OCI-M2 (cell line): ENCODE measurements at regions not wholly inside any gene's neighbourhood (a gene's known extent, or its start where the extent isn't known, plus 50 kb on each side); places are given as distances from the start of the nearest gene placed in this dataset.

ENCODE experiments used
- DNase-seq: peaks from one replicate; lab custom pipeline; 2025; ENCODE audit not compliant: unreplicated experiment; lab: John Stamatoyannopoulos, UW

DNA sequence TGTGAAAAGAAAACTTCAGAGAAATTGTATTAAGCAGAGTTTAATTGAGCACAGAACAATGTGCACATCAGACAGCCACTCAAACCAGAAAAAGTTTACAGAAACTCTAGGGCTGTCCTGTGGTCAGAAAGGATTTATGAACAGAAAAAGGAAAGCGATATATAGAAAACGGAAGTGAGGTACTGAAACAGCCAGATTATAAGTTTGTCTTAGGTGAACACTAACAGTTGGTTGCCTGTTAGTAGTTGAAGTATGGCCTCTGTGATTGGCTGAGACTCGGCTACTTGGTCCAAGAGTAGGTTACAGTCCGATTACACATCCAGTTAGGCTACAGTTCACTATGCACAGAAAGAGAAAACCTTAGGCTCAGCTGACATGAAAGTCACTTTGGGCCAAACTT is 1232.5 kb upstream of the RAG2 start:
- DNase-seq, result no peak

DNA sequence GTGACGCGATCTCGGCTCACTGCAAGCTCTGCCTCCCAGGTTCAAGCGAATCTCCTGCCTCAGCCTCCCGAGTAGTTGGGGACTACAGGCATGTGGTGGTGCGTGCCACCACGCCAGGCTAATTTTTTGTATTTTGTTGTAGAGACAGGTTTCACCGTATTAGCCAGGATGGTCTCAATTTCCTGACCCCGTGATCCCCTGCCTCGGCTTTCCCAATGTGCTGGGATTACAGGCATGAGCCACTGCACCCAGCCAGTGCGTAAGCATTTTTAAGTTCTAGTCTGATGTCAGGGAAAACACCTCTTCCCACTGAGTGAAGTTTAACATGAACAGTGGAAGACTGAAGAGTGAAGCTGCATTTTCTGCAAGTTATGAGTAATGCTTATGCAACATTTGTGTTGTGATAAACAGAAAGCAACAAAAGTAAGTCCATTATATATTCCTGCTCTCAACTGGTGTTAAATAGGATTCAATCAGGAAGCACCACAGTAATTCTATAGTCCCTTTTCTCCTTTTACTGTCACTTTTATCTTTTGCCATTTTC is 1219.8 kb upstream of the RAG2 start:
- no peak for DNase-seq

DNA sequence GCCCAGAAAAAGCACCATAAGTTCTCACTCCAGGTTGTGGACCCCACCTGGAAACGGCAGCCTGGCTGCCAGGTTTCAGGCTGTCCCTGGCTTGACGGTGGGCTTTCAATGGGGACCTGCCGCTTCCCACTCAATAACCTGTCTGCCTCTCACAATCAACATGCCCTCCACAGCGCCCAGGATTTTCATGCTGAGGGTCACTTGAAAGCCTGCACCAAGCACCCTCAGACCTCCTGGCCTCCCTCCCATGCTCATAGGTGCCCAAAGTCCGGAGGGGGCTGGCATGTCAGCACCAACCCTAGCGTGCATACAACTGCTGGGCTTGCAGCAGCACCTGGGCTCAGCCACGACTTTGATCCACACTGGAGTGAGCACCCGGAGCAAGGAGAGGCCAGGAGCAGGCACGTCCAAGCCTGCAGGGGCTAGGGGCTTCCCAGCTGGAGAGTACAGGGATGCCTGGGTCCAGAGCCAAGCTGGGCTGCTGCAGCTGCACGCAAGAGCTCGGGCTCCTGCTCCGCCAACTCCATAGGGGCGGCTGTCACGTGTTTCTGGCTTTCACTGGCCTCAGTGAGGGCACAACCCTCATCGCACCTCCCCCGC is 1214.3 kb upstream of the RAG2 start:
- no peak for DNase-seq

DNA sequence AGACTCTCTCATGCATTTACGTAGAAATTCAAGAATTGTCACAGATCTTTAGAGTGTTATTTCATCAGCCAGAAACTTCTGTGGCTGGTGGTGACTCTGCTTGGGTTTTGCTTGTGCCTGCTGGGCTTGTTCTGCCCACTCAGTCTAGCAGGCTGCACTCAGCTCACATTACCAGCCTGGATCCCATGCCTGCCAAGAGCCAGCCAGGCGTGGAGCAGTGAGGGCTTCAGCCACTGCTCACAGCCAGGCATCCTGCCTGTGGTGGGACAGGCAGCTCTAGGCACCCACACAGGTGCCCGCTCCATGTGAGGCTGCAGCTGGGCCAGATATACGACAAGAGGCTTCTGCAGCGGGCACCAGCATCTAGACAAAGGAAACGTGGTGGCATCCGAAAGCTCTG is 1213.3 kb upstream of the RAG2 start:
- no peak for DNase-seq

DNA sequence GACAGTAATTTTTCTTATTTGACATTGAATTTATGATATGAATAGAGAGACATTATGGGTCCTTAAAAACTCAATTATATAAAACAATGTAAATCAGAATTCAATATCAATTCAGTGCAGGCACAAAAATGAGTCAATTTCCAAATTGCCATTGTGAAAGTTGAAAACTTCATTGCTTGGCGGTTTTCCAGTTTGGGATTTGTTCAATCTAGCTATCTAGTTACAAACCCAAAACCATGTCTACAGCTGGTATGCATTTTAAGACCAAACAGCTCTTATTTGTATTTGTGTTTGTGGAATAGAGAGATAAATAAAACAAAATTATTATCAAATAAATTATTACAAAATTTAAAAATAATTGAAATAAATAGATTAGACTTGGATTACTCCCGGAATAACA is 1206.6 kb upstream of the RAG2 start:
- DNase-seq, result no peak

DNA sequence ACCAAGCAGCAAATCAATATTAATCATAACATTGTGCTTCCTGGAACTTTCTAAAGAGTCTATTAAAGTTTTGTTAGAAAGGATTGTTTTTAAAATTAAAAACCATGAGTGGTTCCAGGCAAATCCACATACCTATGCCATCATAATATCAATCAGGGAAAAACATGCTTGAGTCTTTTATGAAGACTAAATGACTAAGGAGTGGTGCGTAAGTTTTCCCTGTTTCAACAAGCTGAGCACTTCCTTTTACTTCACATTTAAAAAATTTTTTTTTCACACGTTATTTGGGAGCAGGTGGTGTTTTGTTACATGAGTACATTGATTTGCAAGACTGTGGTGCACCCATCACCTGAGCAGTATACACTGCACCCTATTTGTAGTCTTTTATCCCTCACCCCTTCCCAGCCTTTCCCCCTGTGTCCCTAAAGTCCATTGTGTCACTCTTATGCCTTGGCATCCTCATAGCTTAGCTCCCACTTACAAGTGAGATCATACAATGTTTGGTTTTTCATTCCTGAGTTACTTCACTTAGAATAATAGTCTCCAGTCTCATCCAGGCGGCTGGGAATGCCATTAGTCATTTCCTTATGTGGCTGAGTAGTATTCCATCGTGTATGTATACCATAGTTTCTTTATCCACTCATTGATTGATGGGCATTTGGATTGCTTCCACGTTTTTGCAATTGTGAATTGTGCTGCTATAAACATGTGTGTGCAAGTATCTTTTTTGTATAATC is 1190.3 kb upstream of the RAG2 start:
- DNase-seq, result no peak

DNA sequence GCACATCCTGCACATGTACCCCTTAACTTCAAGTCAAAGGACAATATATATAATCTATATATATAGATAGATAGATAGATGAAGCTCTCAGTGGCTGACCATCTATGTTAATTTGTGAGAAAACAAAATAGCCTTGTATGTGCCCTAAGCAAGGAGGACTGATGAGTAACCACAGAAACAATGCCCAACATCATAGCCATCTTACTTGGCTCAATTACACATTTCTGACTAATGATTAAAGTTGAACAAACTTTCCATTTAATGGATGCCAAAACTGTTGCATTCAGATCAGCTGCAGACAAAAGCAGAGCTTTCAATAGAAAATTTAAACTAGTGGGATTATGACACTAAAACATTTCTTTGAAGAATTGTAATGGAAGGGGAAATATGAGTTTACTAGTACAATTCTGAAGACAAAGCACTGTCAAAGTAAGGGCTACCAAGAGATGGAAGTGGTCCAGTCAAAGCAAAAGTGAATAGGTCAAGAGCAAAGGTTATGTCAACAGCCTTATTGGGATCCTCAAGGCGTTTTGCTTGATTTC is 1188.2 kb upstream of the RAG2 start:
- DNase-seq, result no peak

DNA sequence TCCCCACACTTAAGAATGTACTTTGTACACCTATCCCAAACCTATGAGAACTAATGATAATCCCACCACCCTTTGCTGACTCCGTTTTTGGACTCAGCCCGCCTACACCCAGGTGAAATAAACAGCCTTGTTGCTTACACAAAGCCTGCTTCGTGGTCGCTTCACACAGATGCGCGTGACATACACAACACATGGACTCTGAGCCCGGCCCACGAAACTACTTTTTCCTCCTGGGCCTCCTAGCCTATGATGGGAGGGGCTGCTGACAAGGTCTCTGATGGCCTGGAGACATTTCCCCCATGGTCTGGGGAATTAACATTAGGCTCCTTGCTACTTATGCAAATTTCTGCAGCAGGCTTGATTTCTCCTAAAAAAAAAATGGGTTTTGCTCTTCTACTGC is 1176.4 kb upstream of the RAG2 start:
- no peak for DNase-seq

DNA sequence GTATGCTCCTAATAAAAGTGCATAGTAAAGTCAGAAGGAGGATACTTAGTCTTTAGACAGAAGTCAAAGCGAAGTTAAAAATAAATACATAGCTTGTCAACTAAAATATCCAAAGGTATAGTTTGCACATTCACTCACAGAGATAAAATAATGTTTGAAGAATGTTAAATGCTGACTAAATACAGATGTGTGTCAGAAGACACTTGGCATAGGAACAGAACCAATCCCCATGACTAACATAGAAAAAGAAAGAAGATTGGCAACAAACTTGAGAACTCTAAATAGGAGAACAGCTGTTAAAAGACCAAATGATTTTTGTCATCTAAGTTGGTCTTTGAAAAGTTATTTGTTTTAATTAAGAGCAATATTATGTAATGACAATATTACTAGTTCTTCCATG is 1172.1 kb upstream of the RAG2 start:
- DNase-seq, result no peak

DNA sequence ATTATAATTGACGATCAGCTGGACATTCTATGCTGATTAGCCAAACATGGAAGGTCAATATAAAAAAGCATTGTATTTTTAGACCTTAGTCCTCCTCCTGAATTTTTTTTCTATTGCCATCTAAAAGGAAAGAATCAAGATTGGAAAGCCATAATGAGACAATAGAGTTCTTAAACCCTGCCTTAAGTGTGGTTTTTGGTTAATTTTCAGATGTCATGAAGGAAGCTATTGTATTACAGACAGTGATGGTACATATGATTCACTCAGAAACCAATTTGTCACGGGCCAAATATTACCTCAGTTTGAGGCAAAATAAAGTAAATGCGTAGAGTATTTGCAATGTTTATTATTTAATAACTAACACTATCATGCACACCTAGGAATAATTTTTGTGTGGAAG is 1164.0 kb upstream of the RAG2 start:
- DNase-seq, result no peak

DNA sequence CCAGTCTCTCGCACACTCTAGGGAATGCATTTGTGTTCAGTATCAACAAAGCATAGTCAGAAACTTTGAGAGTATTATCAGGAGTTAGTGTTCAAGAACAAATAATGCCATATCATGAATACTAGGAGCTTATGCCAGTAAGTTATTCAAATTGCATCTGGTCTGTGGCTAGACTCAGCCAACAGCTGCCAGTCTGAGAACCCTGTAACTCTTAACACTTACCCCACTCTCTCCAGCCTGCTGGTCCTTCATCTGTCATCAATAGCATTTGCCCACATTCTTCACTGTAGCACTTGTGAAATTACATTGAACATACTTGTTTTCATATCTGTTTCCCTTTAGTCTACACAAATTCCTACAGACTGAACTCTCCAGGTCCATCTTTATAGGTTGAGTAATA is 1157.5 kb upstream of the RAG2 start:
- no peak for DNase-seq

DNA sequence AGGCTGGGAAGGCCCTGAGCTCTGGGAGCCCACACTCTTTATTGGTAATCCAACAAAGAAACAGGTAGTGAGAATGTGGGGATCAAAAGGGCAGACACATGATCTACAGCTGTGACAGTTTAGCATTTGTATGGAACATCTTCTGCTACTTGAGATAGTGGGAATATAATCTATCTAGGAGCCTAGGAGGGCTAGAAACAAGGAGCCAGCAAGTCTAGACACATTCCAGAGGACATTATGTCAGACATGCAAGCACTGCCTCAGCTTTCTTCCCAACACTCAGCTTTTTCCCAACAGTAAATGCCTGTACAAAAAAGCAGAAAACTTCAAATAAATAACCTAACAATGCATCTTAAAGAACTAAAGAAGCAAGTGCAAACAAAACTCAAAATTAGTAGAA is 1150.6 kb upstream of the RAG2 start:
- DNase-seq, result no peak

DNA sequence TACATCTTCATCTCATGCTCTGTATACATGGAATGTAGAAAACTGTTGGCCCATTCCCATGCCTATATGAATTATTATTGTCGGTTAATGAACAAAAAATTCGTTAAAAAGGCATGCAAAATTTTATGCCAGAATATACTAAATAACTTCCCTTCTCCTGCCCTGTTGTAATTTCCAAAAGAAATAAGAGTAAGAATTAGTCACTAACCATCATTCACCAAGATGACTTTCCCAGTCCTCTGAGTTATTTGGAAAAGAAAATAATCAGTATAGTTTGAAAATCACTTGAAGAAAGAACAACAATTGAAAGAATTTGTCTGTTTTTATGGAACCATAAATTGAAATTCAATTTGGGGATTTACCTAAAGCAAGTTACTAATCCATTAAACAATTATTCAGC is 1149.1 kb upstream of the RAG2 start:
- no peak for DNase-seq

DNA sequence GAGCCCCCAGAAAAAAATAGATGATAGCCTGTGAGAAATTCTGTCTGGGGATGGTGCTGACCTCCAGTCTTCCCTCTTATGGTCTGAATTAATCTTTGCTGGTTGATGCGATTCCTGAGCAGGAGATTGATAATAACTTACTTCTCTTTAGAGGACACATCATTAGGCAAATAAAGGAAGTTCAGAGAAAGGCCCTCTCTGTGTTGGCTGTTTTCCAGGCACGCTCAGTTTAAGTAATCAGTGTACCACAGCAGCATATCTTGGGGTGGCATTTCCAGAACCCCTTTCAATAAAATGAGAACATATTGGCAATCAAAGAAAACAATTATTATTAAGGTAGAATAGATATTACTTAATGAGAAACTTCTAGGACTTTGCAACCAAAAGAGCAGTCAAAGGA is 1129.3 kb upstream of the RAG2 start:
- no peak for DNase-seq

DNA sequence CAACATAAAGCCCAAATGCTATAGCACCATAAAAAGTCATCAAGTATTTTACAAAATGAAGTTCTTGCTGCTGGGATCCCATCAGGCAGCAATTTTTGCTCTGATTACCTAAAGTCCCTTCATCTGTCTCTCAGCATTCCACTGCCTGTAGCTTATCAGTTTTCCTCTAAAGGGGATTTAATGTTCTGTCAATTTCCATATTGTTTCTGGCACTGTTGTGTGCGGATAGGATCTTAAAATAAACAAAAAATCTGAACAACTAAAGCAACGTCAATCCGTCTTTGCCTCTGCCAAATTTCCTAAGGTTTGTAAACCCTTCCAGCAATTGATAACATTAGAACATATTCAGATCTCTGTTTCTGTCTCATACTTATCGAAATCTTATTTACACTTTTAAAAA is 1126.3 kb upstream of the RAG2 start:
- no peak for DNase-seq

DNA sequence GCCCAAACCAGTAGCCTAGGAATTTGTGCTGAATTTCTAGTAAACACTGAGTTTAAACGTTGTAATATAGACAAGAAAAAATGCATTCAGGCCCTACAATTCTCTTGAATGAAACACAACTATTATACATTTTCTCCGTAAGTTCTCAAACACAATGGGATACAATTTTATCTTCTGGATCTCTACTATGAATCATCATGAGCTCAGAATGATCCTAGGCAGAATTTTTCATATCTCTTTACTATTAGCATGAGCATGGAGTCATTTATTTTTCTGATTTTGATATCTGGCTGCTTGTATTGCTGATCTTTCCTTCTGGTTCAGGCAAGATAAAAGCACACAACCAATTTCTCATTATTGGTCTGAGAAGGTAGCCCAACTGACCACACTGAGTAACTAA is 1123.4 kb upstream of the RAG2 start:
- no peak for DNase-seq

DNA sequence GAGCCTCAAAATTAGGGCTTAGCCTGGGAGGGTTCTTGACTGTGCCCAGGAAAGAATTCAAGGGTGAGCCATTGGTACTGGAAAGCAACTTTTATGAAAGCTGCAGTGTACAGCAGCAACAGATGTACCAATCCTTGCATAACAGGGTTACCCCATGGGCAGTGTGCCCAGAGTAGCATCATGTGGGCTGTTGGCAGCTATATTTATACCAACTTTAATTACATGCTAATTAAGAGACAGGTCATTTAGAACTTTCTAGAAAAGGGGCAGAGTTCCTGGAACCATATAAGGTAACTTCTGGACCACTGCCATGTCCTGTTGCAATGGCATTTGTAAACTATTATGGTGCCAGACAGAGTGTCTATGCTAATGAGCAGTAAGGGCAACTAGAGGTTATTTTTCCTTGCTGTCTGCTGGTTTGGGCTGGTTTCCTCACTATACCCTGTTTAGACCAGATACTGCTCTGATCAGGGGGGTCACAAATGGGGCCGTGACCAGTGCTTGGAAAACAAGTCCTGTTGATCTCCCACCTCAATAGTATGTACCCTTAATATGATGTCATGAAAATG is 1120.5 kb upstream of the RAG2 start:
- no peak for DNase-seq

DNA sequence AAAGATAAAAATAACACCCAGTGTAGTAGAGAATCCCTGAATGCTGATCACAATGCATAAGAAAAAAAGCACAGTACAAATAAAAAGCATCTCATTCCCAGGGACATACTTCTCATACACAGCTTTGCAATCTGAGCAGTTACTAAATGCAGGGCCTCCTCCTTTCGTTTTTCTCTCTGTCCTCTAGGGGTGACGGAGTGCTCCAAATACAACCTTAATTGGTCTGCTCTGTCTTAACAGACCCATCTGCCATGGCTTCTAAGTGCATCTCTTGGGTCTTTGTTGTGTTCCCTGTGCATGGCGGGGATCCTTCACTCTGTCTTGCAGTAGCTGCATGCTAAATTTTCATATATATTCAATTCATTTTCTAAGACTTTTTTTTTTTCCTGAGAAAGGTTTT is 1114.2 kb upstream of the RAG2 start:
- DNase-seq, result no peak

DNA sequence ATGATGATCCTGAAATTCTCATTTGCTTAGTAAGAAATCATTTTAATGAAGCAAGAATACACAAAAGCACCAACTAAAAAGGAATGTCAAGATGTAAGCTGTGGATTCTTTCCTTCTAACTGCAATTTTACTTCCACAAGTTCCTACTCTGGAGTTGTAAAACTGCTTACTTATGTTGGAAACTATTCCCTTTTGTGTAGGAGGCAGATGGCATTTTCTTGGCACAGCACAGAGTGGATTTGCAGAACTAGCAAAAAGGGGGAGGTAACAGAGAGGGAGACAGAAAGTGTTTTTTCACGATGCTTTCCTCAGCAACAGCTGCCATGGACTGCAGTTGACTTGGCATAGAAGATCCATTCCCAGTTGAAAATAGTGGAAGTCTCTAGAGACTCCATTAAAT is 1112.0 kb upstream of the RAG2 start:
- no peak for DNase-seq

DNA sequence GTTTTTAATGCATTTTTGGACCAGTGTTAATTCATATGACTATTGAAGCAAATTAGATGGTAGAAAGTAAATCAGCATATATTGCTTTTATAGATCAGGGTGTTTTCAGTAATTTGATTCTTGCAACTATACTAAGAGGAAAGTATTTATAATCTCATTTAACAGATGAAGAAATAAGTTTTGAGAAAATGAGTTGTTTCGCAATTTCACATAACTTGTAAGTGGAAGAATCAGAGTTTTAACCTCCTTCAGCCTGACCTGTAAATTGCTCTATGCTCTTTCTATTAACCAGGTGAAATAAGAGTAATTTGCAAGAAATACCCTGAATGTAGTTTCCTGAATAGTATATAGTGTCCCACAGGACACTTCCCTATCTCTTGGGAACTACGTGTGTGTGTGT is 1106.8 kb upstream of the RAG2 start:
- DNase-seq, result no peak

DNA sequence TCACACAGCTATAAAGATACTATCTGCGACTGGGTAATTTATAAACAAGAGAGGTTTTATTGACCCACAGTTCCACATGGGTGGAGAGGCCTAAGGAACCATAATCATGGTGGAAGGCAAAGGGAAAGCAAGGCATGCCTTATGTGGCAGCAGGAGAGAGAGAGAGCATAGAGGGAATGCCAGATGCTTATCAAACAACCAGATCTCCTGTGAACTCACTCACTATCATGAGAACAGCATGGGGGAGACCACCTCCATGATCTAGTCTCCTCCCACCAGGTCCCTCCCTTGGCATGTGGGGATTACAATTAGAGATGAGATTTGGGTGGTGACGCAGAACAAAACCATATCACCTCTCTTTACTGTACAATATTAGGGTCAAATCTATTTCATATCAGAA is 1101.6 kb upstream of the RAG2 start:
- no peak for DNase-seq

DNA sequence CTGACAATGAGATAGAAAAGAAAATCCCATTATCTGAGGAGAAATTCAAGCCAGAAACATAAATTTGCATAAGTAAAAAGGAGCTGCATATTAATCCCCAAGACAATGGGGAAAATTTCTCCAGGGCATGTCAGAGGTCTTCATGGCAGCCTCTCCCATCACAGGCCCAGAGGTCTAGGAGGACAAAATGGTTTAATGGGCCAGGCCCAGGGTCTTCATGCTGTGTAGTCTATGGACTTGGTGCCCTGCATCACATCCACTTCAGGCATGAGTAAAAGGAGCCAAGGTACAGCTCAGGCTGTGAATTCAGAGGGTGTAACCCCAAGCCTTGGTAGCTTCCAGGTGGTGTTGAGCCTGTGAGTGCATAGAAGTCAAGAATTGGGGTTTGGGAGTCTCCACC is 1097.2 kb upstream of the RAG2 start:
- no peak for DNase-seq
